ENCODE measurements at regions not wholly inside any gene's neighbourhood (a gene's known extent, or its start where the extent isn't known, plus 50 kb on each side); places are given as distances from the start of the nearest gene placed in this dataset.

DNA sequence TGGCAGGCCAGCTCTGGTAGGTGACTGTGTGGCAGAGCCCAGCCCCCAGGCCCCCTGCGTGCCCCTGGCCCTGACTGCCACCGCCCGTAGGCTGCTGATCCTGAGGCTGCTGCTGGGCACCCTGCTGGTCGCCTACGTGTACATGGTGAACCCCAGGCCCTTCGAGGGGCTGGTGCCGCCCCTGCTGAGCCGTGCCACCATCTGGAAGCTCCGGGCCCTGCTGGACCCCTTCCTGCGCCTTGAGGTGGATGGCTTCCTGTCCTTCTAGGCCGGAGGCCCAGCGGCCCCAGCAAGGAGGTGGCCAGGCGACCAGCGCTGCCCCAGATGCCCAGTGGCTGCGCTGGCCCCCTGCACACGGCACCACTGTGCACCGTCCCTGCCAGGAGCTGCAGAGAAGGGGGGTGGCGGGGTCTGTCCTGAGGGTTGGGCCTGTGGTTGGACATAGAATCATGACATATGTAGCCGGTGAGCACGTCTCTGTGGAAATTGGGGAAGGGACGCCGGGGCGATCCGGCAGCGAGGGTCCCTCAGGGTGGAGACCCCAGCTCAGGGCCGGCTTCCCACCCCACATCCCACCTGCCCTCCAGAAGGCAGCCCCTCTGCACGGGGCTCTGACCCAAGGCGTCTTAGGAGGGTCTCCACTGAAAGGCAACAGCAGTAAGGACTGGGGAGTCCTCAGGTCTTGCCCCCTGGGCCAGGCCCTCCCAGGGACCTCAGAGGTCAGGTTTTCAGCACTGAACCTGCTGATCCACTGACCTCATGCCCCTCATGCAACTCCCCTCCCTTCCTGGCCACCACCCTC is 185.4 kb downstream of the IGLL1 start:
- no peak for TF ChIP-seq CTCF (IDR thresholded peaks at IDR 0.05)
- no peak for TF ChIP-seq POLR2A (IDR thresholded peaks at IDR 0.05)
